ENCODE measurements at regions not wholly inside any gene's neighbourhood (a gene's known extent, or its start where the extent isn't known, plus 50 kb on each side); places are given as distances from the start of the nearest gene placed in this dataset.

DNA sequence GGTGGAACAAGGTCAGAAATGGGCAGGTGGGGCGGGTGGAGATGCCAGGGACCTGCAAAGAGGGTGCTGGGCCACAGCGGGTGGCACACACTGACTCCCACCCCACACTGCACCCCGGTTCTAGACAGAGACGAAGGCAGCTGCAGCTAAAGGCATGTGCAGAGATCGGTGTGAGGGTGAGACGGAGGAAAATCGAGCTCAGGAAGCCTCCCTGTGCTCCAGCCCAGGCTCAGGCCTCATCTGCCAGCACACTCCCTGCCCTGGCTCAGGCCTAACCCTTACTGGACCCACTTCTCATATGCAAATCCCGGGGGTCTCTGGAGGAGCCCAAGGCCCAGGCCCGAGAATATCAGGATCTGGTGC, 130.8 kb upstream of the PPP1R26 start:
- DNase-seq (ENCODE audit: low read depth), result no peak
- TF ChIP-seq CTCF (IDR thresholded peaks at IDR 0.05; ENCODE audit: control insufficient read depth, insufficient read depth, low read depth, low read length, missing control alignments), result no peak
- H3K4me3 ChIP-seq (ENCODE audit: control insufficient read depth, low read depth, low read length), result no peak overlapping the region

- DNase-seq (ENCODE audit: low read depth), result no peak
- no peak overlapping the region for H3K4me3 ChIP-seq (ENCODE audit: control insufficient read depth, low read depth, low read length)
- TF ChIP-seq CTCF (IDR thresholded peaks at IDR 0.05; ENCODE audit: control insufficient read depth, insufficient read depth, low read depth, low read length, missing control alignments), result no peak
Observed at GRCh38 chr9:135349212-135350002, 130.2 kb upstream of the PPP1R26 start.

DNA sequence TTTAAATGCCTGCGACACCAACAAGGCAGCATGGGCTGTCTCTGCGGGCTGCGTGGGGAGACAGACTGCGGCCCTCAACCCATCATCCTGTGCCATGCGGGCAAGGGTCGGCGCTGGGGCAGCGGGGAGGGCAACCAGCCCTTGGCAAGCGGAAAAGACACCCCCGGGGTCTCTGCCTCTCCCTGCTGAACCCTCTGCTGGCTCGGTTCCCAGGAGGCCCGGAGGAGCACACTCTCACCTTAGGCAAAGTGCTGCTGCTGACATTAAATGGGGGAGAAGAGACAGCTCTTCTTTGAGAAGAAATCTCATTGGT, 129.6 kb upstream of the PPP1R26 start:
- no peak for TF ChIP-seq CTCF (IDR thresholded peaks at IDR 0.05; ENCODE audit: control insufficient read depth, insufficient read depth, low read depth, low read length, missing control alignments)
- no peak for DNase-seq (ENCODE audit: low read depth)

DNA sequence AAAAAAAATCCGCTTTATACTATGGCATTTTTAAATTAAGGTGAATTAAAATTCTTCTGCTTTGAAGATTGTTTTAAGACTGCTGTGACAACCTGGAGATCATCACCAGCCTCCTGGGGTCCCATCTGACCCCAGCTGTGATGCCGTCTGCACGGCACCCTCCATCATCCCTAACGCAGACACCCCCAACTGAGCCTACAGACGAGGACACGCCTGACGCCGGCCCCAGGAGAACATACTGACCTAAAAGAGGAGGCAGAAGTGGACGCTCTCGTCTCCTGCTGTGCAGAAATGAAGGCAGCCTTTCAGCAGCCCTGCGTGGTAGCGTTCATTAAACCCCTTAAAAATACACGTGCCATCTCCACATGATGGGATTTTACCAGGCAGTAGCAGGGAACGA, 125.6 kb upstream of the PPP1R26 start:
- no peak for TF ChIP-seq CTCF (IDR thresholded peaks at IDR 0.05; ENCODE audit: control insufficient read depth, insufficient read depth, low read depth, low read length, missing control alignments)
- no peak for DNase-seq (ENCODE audit: low read depth)

More for the DNA sequence above, 129.6 kb upstream of the PPP1R26 start:
- no peak overlapping the region for H3K4me3 ChIP-seq (ENCODE audit: control insufficient read depth, low read depth, low read length)

GRCh38 chr9:135355521-135356011, 124.0 kb upstream of the PPP1R26 start:
- H3K4me3 ChIP-seq (ENCODE audit: control insufficient read depth, low read depth, low read length), result no peak overlapping the region
- DNase-seq (ENCODE audit: low read depth), result no peak
- no peak for TF ChIP-seq CTCF (IDR thresholded peaks at IDR 0.05; ENCODE audit: control insufficient read depth, insufficient read depth, low read depth, low read length, missing control alignments)

More for the DNA sequence above, 125.6 kb upstream of the PPP1R26 start:
- H3K4me3 ChIP-seq (ENCODE audit: control insufficient read depth, low read depth, low read length), result no peak overlapping the region

- no peak overlapping the region for H3K4me3 ChIP-seq (ENCODE audit: control insufficient read depth, low read depth, low read length)
- TF ChIP-seq CTCF (IDR thresholded peaks at IDR 0.05; ENCODE audit: control insufficient read depth, insufficient read depth, low read depth, low read length, missing control alignments), result no peak
- DNase-seq (ENCODE audit: low read depth), result no peak
Observed at GRCh38 chr9:135356021-135356420, 123.6 kb upstream of the PPP1R26 start.

Data from AG09309 (cell line).